ENCODE measurements at regions not wholly inside any gene's neighbourhood (a gene's known extent, or its start where the extent isn't known, plus 50 kb on each side); places are given as distances from the start of the nearest gene placed in this dataset.

- Histone ChIP-seq H3K27me3 (ENCODE audit: insufficient read depth) (peaks cover 9% of the 10 kb centered on the region; the same call in 1 of the 2 replicates), H2AFZ (ENCODE audit: low read depth) (no peak overlapping the region), H3K27ac (ENCODE audit: low read depth in 2 of 2, low read length in 1 of 2) (no peak overlapping the region; a peak in 2 of 4 replicates), H3K9ac (no peak overlapping the region), H3K9me2 (no peaks in the 10 kb centered on the region), H4K20me1 (ENCODE audit: insufficient read depth) (no peaks in the 10 kb centered on the region), H3K36me3 (replicated peaks in 1 of 2; ENCODE audit: control insufficient read depth in 1 of 2, insufficient read depth in 2 of 2, low read length in 1 of 2) (no peaks in the 10 kb centered on the region), H3K4me2 (0 out of 2 replicates have a peak overlapping the region, but pooled peaks have one; percentile 11), H3F3A (replicated peaks; ENCODE audit: insufficient read depth) (no peaks in the 10 kb centered on the region), H3K79me2 (ENCODE audit: insufficient read depth) (no peaks in the 10 kb centered on the region), H3K4me1 (ENCODE audit: control insufficient read depth in 1 of 2, insufficient read depth in 2 of 2, low read depth in 1 of 2, low read length in 1 of 2) (peaks cover 0 to 13% of the 10 kb centered on the region in 2 experiments; a peak in 2 of 4 replicates), H3K4me3 (ENCODE audit: low read depth in 2 of 2, low read length in 1 of 2) (no peak overlapping the region; a peak in 1 of 4 replicates), H3K9me3 (no peaks in the 10 kb centered on the region)
- 3% methylated on average over 13 of the region's 13 CpGs for WGBS (ENCODE audit: low lambda C conversion rate)
- ChIA-PET CTCF (interaction anchor here (0.7 to 8.9 kb wide), 8 partner anchors 11 to 741 kb away, joined by 3 to 116 read pairs (median 4); no protein-coding TSS in a partner anchor), POLR2A (interaction anchor here (0.7 to 0.9 kb wide), 2 partner anchors 18 to 132 kb away, joined by 3 to 4 read pairs; no protein-coding TSS in a partner anchor)
- peak; percentile 50 for DNase-seq
- peak; percentile 80 for TF ChIP-seq GATA2 (CRISPR knock-in tag; IDR thresholded peaks at IDR 0.05)
- no peak for TF ChIP-seq YY1 (IDR thresholded peaks at IDR 0.05; ENCODE audit: low read depth)
- TF ChIP-seq RCOR1 (IDR thresholded peaks at IDR 0.05; ENCODE audit: low read length): peak; percentile 66; the same call in 1 of the 2 replicates
- TF ChIP-seq FOXJ3 (CRISPR knock-in tag; IDR thresholded peaks at IDR 0.05): peak; percentile 36; the same call in 1 of the 2 replicates
- TF ChIP-seq MXI1 (IDR thresholded peaks at IDR 0.05; ENCODE audit: low read depth, low read length): peak; percentile 36
- no peak for TF ChIP-seq FOSL2 (IDR thresholded peaks at IDR 0.05; ENCODE audit: borderline replicate concordance, low read depth)
- TF ChIP-seq, protein P1, sequence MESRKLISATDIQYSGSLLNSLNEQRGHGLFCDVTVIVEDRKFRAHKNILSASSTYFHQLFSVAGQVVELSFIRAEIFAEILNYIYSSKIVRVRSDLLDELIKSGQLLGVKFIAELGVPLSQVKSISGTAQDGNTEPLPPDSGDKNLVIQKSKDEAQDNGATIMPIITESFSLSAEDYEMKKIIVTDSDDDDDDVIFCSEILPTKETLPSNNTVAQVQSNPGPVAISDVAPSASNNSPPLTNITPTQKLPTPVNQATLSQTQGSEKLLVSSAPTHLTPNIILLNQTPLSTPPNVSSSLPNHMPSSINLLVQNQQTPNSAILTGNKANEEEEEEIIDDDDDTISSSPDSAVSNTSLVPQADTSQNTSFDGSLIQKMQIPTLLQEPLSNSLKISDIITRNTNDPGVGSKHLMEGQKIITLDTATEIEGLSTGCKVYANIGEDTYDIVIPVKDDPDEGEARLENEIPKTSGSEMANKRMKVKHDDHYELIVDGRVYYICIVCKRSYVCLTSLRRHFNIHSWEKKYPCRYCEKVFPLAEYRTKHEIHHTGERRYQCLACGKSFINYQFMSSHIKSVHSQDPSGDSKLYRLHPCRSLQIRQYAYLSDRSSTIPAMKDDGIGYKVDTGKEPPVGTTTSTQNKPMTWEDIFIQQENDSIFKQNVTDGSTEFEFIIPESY (IDR thresholded peaks at IDR 0.05; ENCODE audit: borderline replicate concordance, low read depth): no peak
- TF ChIP-seq GABPA (IDR thresholded peaks at IDR 0.05; ENCODE audit: low read depth): no peak
These were observed 103.4 kb downstream of the FAM204A start for GRCh38 chr10:118238573-118239235.

- no peaks in the 10 kb centered on the region for H3K36me3 ChIP-seq (replicated peaks in 1 of 2; ENCODE audit: control insufficient read depth in 1 of 2, insufficient read depth in 2 of 2, low read length in 1 of 2)
- ChIA-PET POLR2A (interaction anchor here (0.7 kb wide), 1 partner anchor 19 kb away, joined by 4 read pairs; no protein-coding TSS in a partner anchor), CTCF (interaction anchor here (0.8 to 8.9 kb wide), 7 partner anchors 15 to 741 kb away, joined by 3 to 116 read pairs (median 5); no protein-coding TSS in a partner anchor)
- no peak overlapping the region for H3K4me3 ChIP-seq (ENCODE audit: low read depth in 2 of 2, low read length in 1 of 2)
- H3K27me3 ChIP-seq (ENCODE audit: insufficient read depth): peaks cover 9% of the 10 kb centered on the region; the same call in 1 of the 2 replicates
- H3K4me2 ChIP-seq: no peak overlapping the region
- no peak overlapping the region for H3K9ac ChIP-seq
- H3K79me2 ChIP-seq (ENCODE audit: insufficient read depth): no peaks in the 10 kb centered on the region
- no peak for TF ChIP-seq SMC3 (IDR thresholded peaks at IDR 0.05; ENCODE audit: low read depth, low read length)
- no peak for TF ChIP-seq SIN3A (IDR thresholded peaks at IDR 0.05; ENCODE audit: borderline replicate concordance, low read depth, low read length)
- TF ChIP-seq, protein P2, sequence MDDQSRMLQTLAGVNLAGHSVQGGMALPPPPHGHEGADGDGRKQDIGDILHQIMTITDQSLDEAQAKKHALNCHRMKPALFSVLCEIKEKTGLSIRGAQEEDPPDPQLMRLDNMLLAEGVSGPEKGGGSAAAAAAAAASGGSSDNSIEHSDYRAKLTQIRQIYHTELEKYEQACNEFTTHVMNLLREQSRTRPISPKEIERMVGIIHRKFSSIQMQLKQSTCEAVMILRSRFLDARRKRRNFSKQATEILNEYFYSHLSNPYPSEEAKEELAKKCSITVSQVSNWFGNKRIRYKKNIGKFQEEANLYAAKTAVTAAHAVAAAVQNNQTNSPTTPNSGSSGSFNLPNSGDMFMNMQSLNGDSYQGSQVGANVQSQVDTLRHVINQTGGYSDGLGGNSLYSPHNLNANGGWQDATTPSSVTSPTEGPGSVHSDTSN (IDR thresholded peaks at IDR 0.05): no peak
- no peaks in the 10 kb centered on the region for H3F3A ChIP-seq (replicated peaks; ENCODE audit: insufficient read depth)
- no peaks in the 10 kb centered on the region for H3K9me3 ChIP-seq
- H4K20me1 ChIP-seq (ENCODE audit: insufficient read depth): no peaks in the 10 kb centered on the region
- H3K27ac ChIP-seq (ENCODE audit: low read depth in 2 of 2, low read length in 1 of 2): no peak overlapping the region
- H3K4me1 ChIP-seq (ENCODE audit: control insufficient read depth in 1 of 2, insufficient read depth in 2 of 2, low read depth in 1 of 2, low read length in 1 of 2): peaks cover 0 to 13% of the 10 kb centered on the region in 2 experiments; a peak in 2 of 4 replicates
- 46% methylated on average over 5 of the region's 5 CpGs for WGBS (ENCODE audit: low lambda C conversion rate)
- no peaks in the 10 kb centered on the region for H3K9me2 ChIP-seq
- no peak for DNase-seq
- H2AFZ ChIP-seq (ENCODE audit: low read depth): no peak overlapping the region
These were observed 104.2 kb downstream of the FAM204A start for GRCh38 chr10:118237930-118238329.

All from SK-N-SH (cell line).